ENCODE measurements at regions not wholly inside any gene's neighbourhood (a gene's known extent, or its start where the extent isn't known, plus 50 kb on each side); places are given as distances from the start of the nearest gene placed in this dataset.

DNA sequence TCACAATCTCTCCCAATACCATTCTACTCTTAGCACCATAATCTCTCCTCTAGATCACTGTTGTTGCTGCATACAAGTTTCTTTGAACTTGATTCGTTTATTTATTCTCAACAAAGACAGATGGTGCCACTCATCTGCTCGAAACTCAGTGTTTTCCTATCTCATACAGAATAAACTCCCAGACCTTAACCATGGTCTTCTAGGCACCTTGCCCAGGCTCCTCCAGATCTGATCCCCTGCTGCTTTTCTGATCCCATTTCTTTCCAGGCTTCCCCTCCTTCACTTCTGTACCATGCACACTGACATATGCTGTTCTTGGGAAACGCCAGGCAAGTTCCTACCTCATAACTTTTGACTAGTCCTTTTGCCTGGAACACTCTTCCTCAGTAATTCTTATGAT is 645.7 kb downstream of the DNAJB9 start:
- DNase-seq (ENCODE audit: low read depth in 2 of 2), result no peak
- no peaks in the 10 kb centered on the region for H3K27me3 ChIP-seq (ENCODE audit: control insufficient read depth, insufficient read depth, low read length)
- no peak overlapping the region for H3K27ac ChIP-seq (ENCODE audit: insufficient read depth, low read length)
- H3K9ac ChIP-seq (ENCODE audit: insufficient read depth, low read length), result no peak overlapping the region
- no peak overlapping the region for H2AFZ ChIP-seq (ENCODE audit: low read length)
- no peaks in the 10 kb centered on the region for H3K79me2 ChIP-seq (ENCODE audit: control insufficient read depth, insufficient read depth, low read length)
- no peak overlapping the region for H3K4me3 ChIP-seq (replicated peaks in 1 of 4; ENCODE audit: control extremely low read depth in 1 of 4, insufficient read depth in 1 of 4, low read depth in 3 of 4, low read length in 4 of 4)
- H3K4me1 ChIP-seq (ENCODE audit: control insufficient read depth, extremely low read depth, insufficient read depth, low read length), result no peaks in the 10 kb centered on the region
- no peak for TF ChIP-seq EZH2 (IDR thresholded peaks at IDR 0.05; ENCODE audit: low read length, missing control alignments)
- TF ChIP-seq, protein P1, sequence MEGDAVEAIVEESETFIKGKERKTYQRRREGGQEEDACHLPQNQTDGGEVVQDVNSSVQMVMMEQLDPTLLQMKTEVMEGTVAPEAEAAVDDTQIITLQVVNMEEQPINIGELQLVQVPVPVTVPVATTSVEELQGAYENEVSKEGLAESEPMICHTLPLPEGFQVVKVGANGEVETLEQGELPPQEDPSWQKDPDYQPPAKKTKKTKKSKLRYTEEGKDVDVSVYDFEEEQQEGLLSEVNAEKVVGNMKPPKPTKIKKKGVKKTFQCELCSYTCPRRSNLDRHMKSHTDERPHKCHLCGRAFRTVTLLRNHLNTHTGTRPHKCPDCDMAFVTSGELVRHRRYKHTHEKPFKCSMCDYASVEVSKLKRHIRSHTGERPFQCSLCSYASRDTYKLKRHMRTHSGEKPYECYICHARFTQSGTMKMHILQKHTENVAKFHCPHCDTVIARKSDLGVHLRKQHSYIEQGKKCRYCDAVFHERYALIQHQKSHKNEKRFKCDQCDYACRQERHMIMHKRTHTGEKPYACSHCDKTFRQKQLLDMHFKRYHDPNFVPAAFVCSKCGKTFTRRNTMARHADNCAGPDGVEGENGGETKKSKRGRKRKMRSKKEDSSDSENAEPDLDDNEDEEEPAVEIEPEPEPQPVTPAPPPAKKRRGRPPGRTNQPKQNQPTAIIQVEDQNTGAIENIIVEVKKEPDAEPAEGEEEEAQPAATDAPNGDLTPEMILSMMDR (conservative IDR thresholded peaks at IDR 0.05 in 1 of 2, IDR thresholded peaks at IDR 0.05 in 1 of 2; ENCODE audit: low read depth in 1 of 2, low read length in 2 of 2), result no peak
- H3K36me3 ChIP-seq (ENCODE audit: control insufficient read depth, insufficient read depth, low read length), result no peaks in the 10 kb centered on the region
- no peaks in the 10 kb centered on the region for H3K9me3 ChIP-seq (ENCODE audit: control insufficient read depth, insufficient read depth, low read depth, low read length)
- no peak overlapping the region for H3K4me2 ChIP-seq (ENCODE audit: extremely low read depth, insufficient read depth, low read length)
- no peaks in the 10 kb centered on the region for H4K20me1 ChIP-seq (ENCODE audit: control insufficient read depth, extremely low read depth, insufficient read depth, low read length)

DNA sequence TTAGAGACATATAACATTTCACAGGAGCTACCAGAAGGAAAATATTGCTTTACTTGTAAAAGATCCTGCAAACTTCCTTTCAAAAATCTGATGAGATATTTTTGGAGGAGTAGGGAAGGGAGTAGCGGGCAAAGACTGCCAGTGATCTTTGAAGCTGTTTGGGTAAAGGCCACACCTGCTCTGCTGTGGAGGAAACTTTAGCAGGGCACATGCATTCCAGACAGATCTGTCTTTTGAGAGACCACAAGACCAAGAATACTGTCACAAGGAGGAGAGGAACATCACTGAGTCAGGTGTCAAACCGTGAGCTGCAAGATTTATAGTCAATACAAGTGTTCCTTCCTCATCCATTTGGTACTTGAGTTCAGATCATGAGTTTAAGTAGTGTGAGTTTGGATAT is 654.4 kb downstream of the DNAJB9 start:
- no peak overlapping the region for H3K4me2 ChIP-seq (ENCODE audit: extremely low read depth, insufficient read depth, low read length)
- no peaks in the 10 kb centered on the region for H3K79me2 ChIP-seq (ENCODE audit: control insufficient read depth, insufficient read depth, low read length)
- no peak for DNase-seq (ENCODE audit: low read depth in 2 of 2)
- no peaks in the 10 kb centered on the region for H4K20me1 ChIP-seq (ENCODE audit: control insufficient read depth, extremely low read depth, insufficient read depth, low read length)
- no peak overlapping the region for H3K27ac ChIP-seq (ENCODE audit: insufficient read depth, low read length)
- H3K9ac ChIP-seq (ENCODE audit: insufficient read depth, low read length), result no peak overlapping the region
- no peaks in the 10 kb centered on the region for H3K4me1 ChIP-seq (ENCODE audit: control insufficient read depth, extremely low read depth, insufficient read depth, low read length)
- no peak for TF ChIP-seq EZH2 (IDR thresholded peaks at IDR 0.05; ENCODE audit: low read length, missing control alignments)
- TF ChIP-seq, protein P1 (conservative IDR thresholded peaks at IDR 0.05 in 1 of 2, IDR thresholded peaks at IDR 0.05 in 1 of 2; ENCODE audit: low read depth in 1 of 2, low read length in 2 of 2), result no peak
- H3K36me3 ChIP-seq (ENCODE audit: control insufficient read depth, insufficient read depth, low read length), result no peaks in the 10 kb centered on the region
- H2AFZ ChIP-seq (ENCODE audit: low read length), result no peak overlapping the region
- no peak overlapping the region for H3K4me3 ChIP-seq (replicated peaks in 1 of 4; ENCODE audit: control extremely low read depth in 1 of 4, insufficient read depth in 1 of 4, low read depth in 3 of 4, low read length in 4 of 4)
- no peaks in the 10 kb centered on the region for H3K9me3 ChIP-seq (ENCODE audit: control insufficient read depth, insufficient read depth, low read depth, low read length)
- no peaks in the 10 kb centered on the region for H3K27me3 ChIP-seq (ENCODE audit: control insufficient read depth, insufficient read depth, low read length)

DNA sequence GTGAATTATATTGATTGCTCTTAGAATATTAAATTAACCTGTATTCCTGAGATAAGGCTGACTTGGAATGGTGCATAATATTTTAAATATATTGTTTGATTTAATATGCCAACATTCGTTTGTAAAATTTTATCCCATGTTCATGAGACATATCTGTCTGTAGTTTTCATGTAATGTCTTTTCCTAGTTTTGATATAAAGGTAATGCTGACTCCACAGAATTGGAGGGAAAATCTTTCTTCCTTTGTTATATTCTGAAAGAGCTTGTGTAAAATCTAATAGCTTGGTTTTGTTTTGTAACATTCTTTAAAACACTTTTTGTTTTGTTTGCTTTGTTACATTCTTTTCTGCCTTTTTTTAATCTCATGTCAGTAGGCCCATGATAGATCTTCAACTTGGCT is 657.0 kb downstream of the DNAJB9 start:
- no peaks in the 10 kb centered on the region for H3K79me2 ChIP-seq (ENCODE audit: control insufficient read depth, insufficient read depth, low read length)
- no peak overlapping the region for H3K9ac ChIP-seq (ENCODE audit: insufficient read depth, low read length)
- H2AFZ ChIP-seq (ENCODE audit: low read length), result no peak overlapping the region
- TF ChIP-seq, protein P1 (conservative IDR thresholded peaks at IDR 0.05 in 1 of 2, IDR thresholded peaks at IDR 0.05 in 1 of 2; ENCODE audit: low read depth in 1 of 2, low read length in 2 of 2), result no peak
- no peak for TF ChIP-seq EZH2 (IDR thresholded peaks at IDR 0.05; ENCODE audit: low read length, missing control alignments)
- no peaks in the 10 kb centered on the region for H3K9me3 ChIP-seq (ENCODE audit: control insufficient read depth, insufficient read depth, low read depth, low read length)
- no peaks in the 10 kb centered on the region for H3K4me1 ChIP-seq (ENCODE audit: control insufficient read depth, extremely low read depth, insufficient read depth, low read length)
- H3K27me3 ChIP-seq (ENCODE audit: control insufficient read depth, insufficient read depth, low read length), result no peaks in the 10 kb centered on the region
- H3K27ac ChIP-seq (ENCODE audit: insufficient read depth, low read length), result no peak overlapping the region
- no peaks in the 10 kb centered on the region for H3K36me3 ChIP-seq (ENCODE audit: control insufficient read depth, insufficient read depth, low read length)
- no peaks in the 10 kb centered on the region for H4K20me1 ChIP-seq (ENCODE audit: control insufficient read depth, extremely low read depth, insufficient read depth, low read length)
- no peak overlapping the region for H3K4me3 ChIP-seq (replicated peaks in 1 of 4; ENCODE audit: control extremely low read depth in 1 of 4, insufficient read depth in 1 of 4, low read depth in 3 of 4, low read length in 4 of 4)
- no peak for DNase-seq (ENCODE audit: low read depth in 2 of 2)
- H3K4me2 ChIP-seq (ENCODE audit: extremely low read depth, insufficient read depth, low read length), result no peak overlapping the region

Data from fibroblast of lung (primary cell).